ENCODE measurements at regions not wholly inside any gene's neighbourhood (a gene's known extent, or its start where the extent isn't known, plus 50 kb on each side); places are given as distances from the start of the nearest gene placed in this dataset.

GRCh38 chr2:209259767-209260166, 164.1 kb upstream of the MAP2 start:
- TF ChIP-seq, protein P1, sequence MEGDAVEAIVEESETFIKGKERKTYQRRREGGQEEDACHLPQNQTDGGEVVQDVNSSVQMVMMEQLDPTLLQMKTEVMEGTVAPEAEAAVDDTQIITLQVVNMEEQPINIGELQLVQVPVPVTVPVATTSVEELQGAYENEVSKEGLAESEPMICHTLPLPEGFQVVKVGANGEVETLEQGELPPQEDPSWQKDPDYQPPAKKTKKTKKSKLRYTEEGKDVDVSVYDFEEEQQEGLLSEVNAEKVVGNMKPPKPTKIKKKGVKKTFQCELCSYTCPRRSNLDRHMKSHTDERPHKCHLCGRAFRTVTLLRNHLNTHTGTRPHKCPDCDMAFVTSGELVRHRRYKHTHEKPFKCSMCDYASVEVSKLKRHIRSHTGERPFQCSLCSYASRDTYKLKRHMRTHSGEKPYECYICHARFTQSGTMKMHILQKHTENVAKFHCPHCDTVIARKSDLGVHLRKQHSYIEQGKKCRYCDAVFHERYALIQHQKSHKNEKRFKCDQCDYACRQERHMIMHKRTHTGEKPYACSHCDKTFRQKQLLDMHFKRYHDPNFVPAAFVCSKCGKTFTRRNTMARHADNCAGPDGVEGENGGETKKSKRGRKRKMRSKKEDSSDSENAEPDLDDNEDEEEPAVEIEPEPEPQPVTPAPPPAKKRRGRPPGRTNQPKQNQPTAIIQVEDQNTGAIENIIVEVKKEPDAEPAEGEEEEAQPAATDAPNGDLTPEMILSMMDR (conservative IDR thresholded peaks at IDR 0.05): no peak
- no peak for TF ChIP-seq EZH2 (IDR thresholded peaks at IDR 0.05; ENCODE audit: low read depth)
